H9 (cell line): ENCODE measurements at regions not wholly inside any gene's neighbourhood (a gene's known extent, or its start where the extent isn't known, plus 50 kb on each side); places are given as distances from the start of the nearest gene placed in this dataset.

Experiments used
- DNase-seq: peaks from one replicate; pipeline ENCODE4 v3.0.0-alpha.2; 2017
- H2AFZ ChIP-seq: one replicate; pipeline ENCODE4 v1.6.1; 2013; ENCODE audit warnings: mild to moderate bottlenecking, low read length, control low read depth, moderate library complexity
- H2AK5ac ChIP-seq: 2 replicates; pipeline ENCODE4 v1.6.1; 2013; ENCODE audit warnings: low read length, control low read depth, mixed read lengths; ENCODE audit not compliant: insufficient read length
- H2BK120ac ChIP-seq: one replicate; pipeline ENCODE4 v1.6.1; 2013; ENCODE audit warnings: low read depth, mild to moderate bottlenecking, low read length, control low read depth, inconsistent platforms; ENCODE audit not compliant: poor library complexity, severe bottlenecking
- H2BK12ac ChIP-seq: 2 replicates; pipeline ENCODE4 v1.6.1; 2013; ENCODE audit warnings: low read length, control low read depth, mixed read lengths, low read depth; ENCODE audit not compliant: insufficient read length
- H2BK15ac ChIP-seq: 2 replicates; pipeline ENCODE4 v1.6.1; 2013; ENCODE audit warnings: low read depth, low read length, control low read depth
- H2BK20ac ChIP-seq: one replicate; pipeline ENCODE4 v1.6.1; 2013; ENCODE audit warnings: low read depth, mild to moderate bottlenecking, low read length, control low read depth, inconsistent platforms; ENCODE audit not compliant: poor library complexity, severe bottlenecking
- H2BK5ac ChIP-seq: 2 replicates; pipeline ENCODE4 v1.6.1; 2013; ENCODE audit warnings: low read length, control low read depth, mixed read lengths; ENCODE audit not compliant: insufficient read length
- H3K14ac ChIP-seq: 2 replicates; pipeline ENCODE4 v1.6.1; 2013; ENCODE audit warnings: low read length, control low read depth; ENCODE audit not compliant: insufficient read depth
- H3K18ac ChIP-seq: 2 replicates; pipeline ENCODE4 v1.6.1; 2013; ENCODE audit warnings: low read depth, mild to moderate bottlenecking, mixed read lengths, low read length, control low read depth; ENCODE audit not compliant: insufficient read length
- H3K23ac ChIP-seq: 2 replicates; pipeline ENCODE4 v1.6.1; 2013; ENCODE audit warnings: low read length, control low read depth, mixed read lengths, low read depth; ENCODE audit not compliant: insufficient read length
- H3K23me2 ChIP-seq: 2 replicates; pipeline ENCODE4 v1.6.1; 2013; ENCODE audit warnings: low read depth, mild to moderate bottlenecking, mixed read lengths, low read length, control low read depth; ENCODE audit not compliant: insufficient read length, poor library complexity, severe bottlenecking
- H3K27ac ChIP-seq: 2 replicates; pipeline ENCODE4 v1.5.1; 2013; ENCODE audit warnings: low read length, control low read depth, mixed read lengths, low read depth; ENCODE audit not compliant: insufficient read length
- H3K27me3 ChIP-seq: 2 replicates; pipeline ENCODE4 v1.6.1; 2013; ENCODE audit warnings: low read length, control low read depth, inconsistent platforms; ENCODE audit not compliant: insufficient read depth
- H3K4ac ChIP-seq: 2 replicates; pipeline ENCODE4 v1.6.1; 2013; ENCODE audit warnings: low read depth, mild to moderate bottlenecking, control low read depth, inconsistent platforms, low read length, moderate library complexity
- H3K4me1 ChIP-seq: 2 replicates; pipeline ENCODE4 v1.6.1; 2013; ENCODE audit warnings: low read length, control low read depth, inconsistent platforms; ENCODE audit not compliant: insufficient read depth
- H3K4me2 ChIP-seq: 2 replicates; pipeline ENCODE4 v1.6.1; 2013; ENCODE audit warnings: low read length, control low read depth, mixed read lengths; ENCODE audit not compliant: insufficient read length, insufficient read depth
- H3K56ac ChIP-seq: 2 replicates; pipeline ENCODE4 v1.6.1; 2013; ENCODE audit warnings: low read depth, mild to moderate bottlenecking, mixed read lengths, low read length, control low read depth; ENCODE audit not compliant: insufficient read length
- H3K79me1 ChIP-seq: 2 replicates; pipeline ENCODE4 v1.6.1; 2013; ENCODE audit warnings: low read depth, mild to moderate bottlenecking, moderate library complexity, low read length, control low read depth, inconsistent platforms; ENCODE audit not compliant: insufficient read depth, poor library complexity, severe bottlenecking
- H3K79me2 ChIP-seq: 2 replicates; pipeline ENCODE4 v1.6.1; 2013; ENCODE audit warnings: low read length, control low read depth, inconsistent platforms; ENCODE audit not compliant: insufficient read depth
- H3K9ac ChIP-seq: 2 replicates; pipeline ENCODE4 v1.6.1; 2013; ENCODE audit warnings: low read length, control low read depth, mixed read lengths; ENCODE audit not compliant: insufficient read length; ENCODE audit errors: extremely low read depth
- H3K9me3 ChIP-seq: one replicate; pipeline ENCODE4 v1.6.1; 2013; ENCODE audit warnings: low read depth, low read length, inconsistent platforms; ENCODE audit not compliant: control insufficient read depth
- H3T11ph ChIP-seq: one replicate; pipeline ENCODE4 v1.6.1; 2013; ENCODE audit warnings: mild to moderate bottlenecking, low read length, control low read depth, inconsistent platforms
- H4K20me1 ChIP-seq: one replicate; pipeline ENCODE4 v1.6.1; 2013; ENCODE audit not compliant: control insufficient read depth, insufficient read length, insufficient read depth
- H4K5ac ChIP-seq: 2 replicates; pipeline ENCODE4 v1.6.1; 2013; ENCODE audit warnings: low read depth, mild to moderate bottlenecking, mixed read lengths, low read length, control low read depth; ENCODE audit not compliant: insufficient read length
- H4K8ac ChIP-seq: replicated peaks from 2 replicates; pipeline ENCODE4 v1.6.1; 2013; ENCODE audit warnings: low read length, control low read depth, mixed read lengths, low read depth; ENCODE audit not compliant: insufficient read length
- H4K91ac ChIP-seq: 2 replicates; pipeline ENCODE4 v1.6.1; 2013; ENCODE audit warnings: low read depth, mild to moderate bottlenecking, moderate library complexity, mixed read lengths, low read length, control low read depth; ENCODE audit not compliant: insufficient read length
- H3K27ac Mint-ChIP-seq, 3 experiments: 2 replicates in 2 of 3; 3 replicates in 1 of 3; pipeline ENCODE4 v1.8.0; 2020 to 2021; ENCODE audit warnings: mixed read lengths in 3 of 3, mild to moderate bottlenecking in 1 of 3, moderate library complexity in 1 of 3
- H3K27me3 Mint-ChIP-seq: 2 replicates; pipeline ENCODE4 v1.8.0; 2021; ENCODE audit warnings: low read depth, mild to moderate bottlenecking, moderate library complexity, mixed read lengths
- H3K36me3 Mint-ChIP-seq, 3 experiments: 2 replicates in 2 of 3; 3 replicates in 1 of 3; pipeline ENCODE4 v1.8.0; 2020 to 2021; ENCODE audit warnings: low read depth in 3 of 3, mixed read lengths in 3 of 3; ENCODE audit not compliant: insufficient read depth in 1 of 3
- H3K4me1 Mint-ChIP-seq, 2 experiments: 2 replicates each; pipeline ENCODE4 v1.8.0; 2020; ENCODE audit warnings: mixed read lengths in 2 of 2
- H3K4me3 Mint-ChIP-seq, 2 experiments: 2 replicates in 1 of 2; 3 replicates in 1 of 2; pipeline ENCODE4 v1.8.0; 2020 to 2021; ENCODE audit warnings: mild to moderate bottlenecking in 2 of 2, mixed read lengths in 2 of 2, moderate library complexity in 1 of 2
- H3K9me3 Mint-ChIP-seq, 2 experiments: 2 replicates in 1 of 2; 3 replicates in 1 of 2; pipeline ENCODE4 v1.8.0; 2020; ENCODE audit warnings: mild to moderate bottlenecking in 2 of 2, mixed read lengths in 2 of 2, moderate library complexity in 1 of 2
- CTCF ChIP-seq: fragments of 200-600 bp; sonication (generic); conservative IDR thresholded peaks from 3 replicates; pipeline ENCODE4 v1.8.0; 2021; ENCODE audit warnings: antibody characterized with exemption, mild to moderate bottlenecking
- WGBS: extraction: QIAGEN DNeasy Blood & Tissue Kit; methylation state at CpG from one replicate; pipeline ENCODE4 v1.1.7; 2013; ENCODE audit warnings: missing lambda C conversion rate, low lambda C conversion rate, mixed read lengths; ENCODE audit not compliant: insufficient read length; ENCODE audit errors: extremely low coverage; 5-methylcytosine and 5-hydroxymethylcytosine counted together

- Mint-ChIP-seq H3K4me3 (no peak overlapping the region), H3K4me1 (no peaks in the 10 kb centered on the region), H3K36me3 (no peaks in the 10 kb centered on the region), H3K27ac (no peak overlapping the region), H3K9me3 (no peaks in the 10 kb centered on the region), H3K27me3 (no peaks in the 10 kb centered on the region)
- Histone ChIP-seq H2BK20ac (no peak overlapping the region), H4K20me1 (no peaks in the 10 kb centered on the region), H2BK120ac (no peak overlapping the region), H3K27ac (no peak overlapping the region), H3K56ac (no peak overlapping the region), H2AK5ac (no peak overlapping the region), H3K9me3 (no peaks in the 10 kb centered on the region), H3K79me2 (no peaks in the 10 kb centered on the region), H2AFZ (no peak overlapping the region), H3K23ac (no peak overlapping the region), H4K5ac (no peak overlapping the region), H3K14ac (no peak overlapping the region), H3K4me2 (no peak overlapping the region), H3K4me1 (no peaks in the 10 kb centered on the region), H3K18ac (no peak overlapping the region), H3K4ac (no peak overlapping the region), H4K8ac (no peak overlapping the region), H2BK15ac (no peak overlapping the region), H3K23me2 (no peaks in the 10 kb centered on the region), H3K9ac (no peak overlapping the region), H2BK12ac (no peak overlapping the region), H3K79me1 (no peaks in the 10 kb centered on the region), H3K27me3 (no peaks in the 10 kb centered on the region), H2BK5ac (no peak overlapping the region), H4K91ac (no peak overlapping the region), H3T11ph (no peak overlapping the region)
- TF ChIP-seq CTCF: no peak
- WGBS: no CpG with 5 or more reads among the region's 3 CpGs
- no peak for DNase-seq
Measured at GRCh38 chr14:85288041-85288440, 241.9 kb upstream of the FLRT2 start.
